Muscle layer of colon (tissue), 2 donors: ENCODE measurements at regions not wholly inside any gene's neighbourhood (a gene's known extent, or its start where the extent isn't known, plus 50 kb on each side); places are given as distances from the start of the nearest gene placed in this dataset.

ENCODE experiments used
- H3K27ac ChIP-seq: one replicate; pipeline ENCODE4 v1.7.0; 2013; ENCODE audit warnings: low read depth, mild to moderate bottlenecking, low read length, moderate library complexity
- H3K27me3 ChIP-seq, 2 donors: one replicate each; pipeline ENCODE4 v1.7.0; 2013; ENCODE audit warnings: low read length in 2 of 2, mild to moderate bottlenecking in 2 of 2; ENCODE audit not compliant: insufficient read depth in 2 of 2, control insufficient read depth in 1 of 2
- H3K36me3 ChIP-seq: one replicate; pipeline ENCODE4 v1.7.0; 2013; ENCODE audit warnings: mild to moderate bottlenecking, low read length; ENCODE audit not compliant: insufficient read depth
- H3K4me1 ChIP-seq: one replicate; pipeline ENCODE4 v1.7.0; 2013; ENCODE audit warnings: mild to moderate bottlenecking, low read length; ENCODE audit not compliant: insufficient read depth
- H3K4me3 ChIP-seq, 2 donors: one replicate each; pipeline ENCODE4 v1.7.0; 2013; ENCODE audit warnings: low read length in 2 of 2, low read depth in 1 of 2, mild to moderate bottlenecking in 1 of 2, moderate library complexity in 1 of 2
- H3K9ac ChIP-seq: one replicate; pipeline ENCODE4 v1.7.0; 2013; ENCODE audit warnings: low read length
- H3K9me3 ChIP-seq: one replicate; pipeline ENCODE4 v1.7.0; 2013; ENCODE audit warnings: mild to moderate bottlenecking, low read length
- donor health status: abdominal sarcoma.
- donor health status: Adenocarcinoma of cecum.

DNA sequence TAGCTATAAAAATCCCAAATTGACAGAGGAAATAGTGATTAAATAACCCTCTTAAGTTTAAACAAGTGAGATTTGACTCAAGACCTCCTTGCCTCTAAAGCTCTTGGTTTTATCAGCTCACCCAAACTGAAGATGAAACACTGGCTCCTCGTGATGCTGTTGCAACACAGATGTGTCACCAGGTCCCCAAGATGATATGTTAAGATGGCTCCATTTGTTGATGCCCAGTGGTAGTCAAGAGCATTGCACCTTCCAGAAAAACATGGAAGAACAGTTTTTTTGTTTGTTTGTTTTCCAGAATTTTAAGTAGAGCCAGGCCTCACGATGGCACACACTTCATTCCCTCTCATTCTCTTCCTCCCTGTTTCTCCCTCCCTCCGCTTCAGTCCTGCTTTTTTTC, 399.8 kb downstream of the TXNL1 start:
- Histone ChIP-seq H3K4me1 (no peaks in the 10 kb centered on the region), H3K9me3 (no peaks in the 10 kb centered on the region), H3K4me3 (no peak overlapping the region), H3K9ac (no peak overlapping the region), H3K36me3 (no peaks in the 10 kb centered on the region), H3K27ac (no peak overlapping the region), H3K27me3 (no peaks in the 10 kb centered on the region)

GRCh38 chr18:56235481-56236013, 402.8 kb downstream of the TXNL1 start:
- H3K9me3 ChIP-seq = no peaks in the 10 kb centered on the region
- H3K27me3 ChIP-seq = no peaks in the 10 kb centered on the region
- no peak overlapping the region for H3K9ac ChIP-seq
- no peaks in the 10 kb centered on the region for H3K36me3 ChIP-seq
- H3K27ac ChIP-seq = no peak overlapping the region
- H3K4me1 ChIP-seq = no peaks in the 10 kb centered on the region
- no peak overlapping the region for H3K4me3 ChIP-seq

DNA sequence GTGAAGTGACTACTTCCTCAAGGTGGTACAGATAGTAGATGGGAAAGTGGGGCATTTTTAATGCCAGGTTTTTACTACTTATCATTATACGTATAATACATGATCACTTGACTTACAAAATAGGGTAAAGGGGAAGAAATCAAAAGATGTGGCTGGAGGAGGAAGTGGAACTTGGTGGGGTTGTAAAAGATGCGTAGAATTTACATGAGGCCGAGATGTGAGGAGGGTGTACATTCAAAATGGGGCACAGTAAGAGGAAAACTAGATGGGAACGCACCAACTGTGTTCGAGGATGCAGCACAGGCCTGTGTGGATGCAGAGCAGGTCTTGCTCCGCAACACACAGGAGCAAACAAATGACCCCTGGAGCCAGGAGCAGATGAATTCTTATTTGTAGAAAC, 403.3 kb downstream of the TXNL1 start:
- no peaks in the 10 kb centered on the region for H3K27me3 ChIP-seq
- no peak overlapping the region for H3K27ac ChIP-seq

DNA sequence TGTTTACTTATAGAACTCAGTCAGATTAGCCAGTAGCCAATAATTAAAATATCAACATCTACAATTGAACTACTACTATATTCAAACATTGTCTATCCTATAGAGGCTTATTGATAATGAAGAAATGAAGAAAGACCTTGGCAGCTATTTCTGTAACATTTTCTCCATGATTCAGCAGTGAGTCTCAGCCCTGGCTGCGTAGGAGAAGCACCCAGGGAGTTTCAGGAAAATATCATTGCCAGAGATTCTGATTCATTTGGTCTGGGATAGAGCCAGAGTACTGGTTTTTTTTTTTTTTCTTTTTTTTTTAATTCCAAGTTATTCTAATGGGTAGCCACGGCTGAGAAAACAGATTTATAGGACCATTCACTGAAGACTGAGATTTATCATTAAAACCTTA, 404.8 kb downstream of the TXNL1 start:
- no peaks in the 10 kb centered on the region for H3K27me3 ChIP-seq
- no peak overlapping the region for H3K27ac ChIP-seq
- H3K4me1 ChIP-seq = no peaks in the 10 kb centered on the region
- no peaks in the 10 kb centered on the region for H3K9me3 ChIP-seq
- no peak overlapping the region for H3K9ac ChIP-seq
- no peak overlapping the region for H3K4me3 ChIP-seq
- no peaks in the 10 kb centered on the region for H3K36me3 ChIP-seq

More for the DNA sequence above, 403.3 kb downstream of the TXNL1 start:
- H3K4me3 ChIP-seq = no peak overlapping the region
- no peaks in the 10 kb centered on the region for H3K4me1 ChIP-seq
- H3K9ac ChIP-seq = no peak overlapping the region
- no peaks in the 10 kb centered on the region for H3K9me3 ChIP-seq
- no peaks in the 10 kb centered on the region for H3K36me3 ChIP-seq

- Histone ChIP-seq H3K36me3 (no peaks in the 10 kb centered on the region), H3K27ac (no peak overlapping the region), H3K4me3 (no peak overlapping the region), H3K9ac (no peak overlapping the region), H3K9me3 (no peaks in the 10 kb centered on the region), H3K4me1 (no peaks in the 10 kb centered on the region), H3K27me3 (no peaks in the 10 kb centered on the region)
Observed at GRCh38 chr18:56226025-56226424, 412.4 kb downstream of the TXNL1 start.

DNA sequence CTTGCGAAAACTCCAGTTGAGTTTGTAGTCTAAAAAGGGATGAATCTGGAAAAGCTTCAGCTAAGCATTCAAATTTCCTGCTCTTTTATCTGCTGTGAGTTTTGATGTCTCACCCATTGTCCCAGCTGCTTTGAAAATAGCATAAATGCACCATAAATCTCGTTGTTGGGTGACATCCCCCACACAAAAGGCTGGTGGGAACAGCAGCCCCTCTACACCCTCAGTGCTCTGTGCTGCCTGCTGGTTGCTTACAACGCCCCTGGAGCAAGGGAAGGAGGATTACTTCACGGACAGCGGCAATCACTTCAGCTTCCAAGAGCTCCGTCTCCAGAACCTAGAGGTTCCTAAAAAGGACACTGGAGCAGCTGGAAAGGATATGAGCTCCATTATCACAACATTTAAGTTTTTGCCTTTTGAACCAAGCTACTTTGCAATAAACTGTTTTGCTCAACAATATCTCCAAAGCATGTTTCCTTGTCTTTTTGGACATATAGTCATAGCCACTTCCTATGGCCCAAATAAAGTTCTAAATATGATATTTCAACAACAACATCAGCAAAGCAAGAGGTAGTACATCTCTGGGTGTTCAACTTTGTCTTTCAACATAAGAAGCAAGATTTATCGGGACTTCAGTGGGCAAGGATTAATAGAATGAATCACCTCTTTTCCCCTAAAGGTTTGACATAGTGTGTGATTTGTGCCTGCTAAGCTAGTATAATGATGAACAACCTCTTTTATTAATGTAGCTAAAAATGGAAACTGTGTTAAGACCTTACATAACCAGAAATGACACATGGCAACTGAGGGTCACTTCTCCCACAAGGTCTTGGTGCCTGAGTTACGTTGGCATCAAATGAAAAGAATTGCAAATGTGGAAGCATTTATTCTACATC, 413.5 kb downstream of the TXNL1 start:
- Histone ChIP-seq H3K4me3 (no peak overlapping the region), H3K9me3 (no peaks in the 10 kb centered on the region), H3K27ac (no peak overlapping the region), H3K36me3 (no peaks in the 10 kb centered on the region), H3K27me3 (no peaks in the 10 kb centered on the region), H3K9ac (no peak overlapping the region), H3K4me1 (no peaks in the 10 kb centered on the region)

DNA sequence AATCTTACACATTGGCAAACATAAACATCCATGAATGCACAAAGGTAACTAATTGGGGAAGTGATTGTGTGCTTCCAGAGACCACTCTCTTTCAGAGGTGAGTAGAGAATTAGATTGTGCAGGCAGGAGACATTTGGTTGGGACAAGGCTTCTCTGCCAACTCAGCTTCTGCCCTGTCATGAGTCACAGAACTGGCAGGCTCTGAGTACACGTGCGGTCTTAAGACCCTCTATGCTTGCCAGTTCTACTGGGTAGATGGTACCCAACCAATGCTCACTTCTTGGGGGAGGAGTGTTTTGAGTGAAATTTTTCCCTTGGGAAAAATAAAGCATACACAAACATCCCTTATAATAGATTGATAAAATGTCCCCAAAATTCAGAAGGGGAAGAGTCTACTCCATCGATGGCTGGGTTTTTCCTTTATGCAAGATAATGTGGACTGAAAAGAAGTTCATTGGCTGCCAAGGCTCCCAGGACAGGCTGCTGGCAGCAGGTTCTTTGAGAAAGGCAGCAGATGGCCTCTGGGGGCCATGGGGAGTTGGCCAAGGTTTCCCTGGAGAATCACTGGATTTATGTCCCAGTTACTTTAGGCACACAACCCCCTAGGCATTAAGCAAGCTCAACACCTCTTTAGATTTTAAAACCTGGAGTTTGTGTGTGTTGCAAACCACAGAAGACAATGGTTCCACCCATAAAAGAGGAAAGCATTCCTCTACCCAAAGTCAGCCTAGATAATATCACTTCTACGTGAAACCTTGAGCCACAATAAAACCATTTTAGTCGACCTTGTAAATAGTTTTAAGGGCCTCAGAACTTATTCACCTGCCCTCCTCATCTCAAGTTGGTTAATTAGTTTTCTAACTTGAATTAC, 417.0 kb downstream of the TXNL1 start:
- Histone ChIP-seq H3K36me3 (no peaks in the 10 kb centered on the region), H3K9ac (no peak overlapping the region), H3K4me1 (no peaks in the 10 kb centered on the region), H3K27ac (no peak overlapping the region), H3K4me3 (no peak overlapping the region), H3K9me3 (no peaks in the 10 kb centered on the region), H3K27me3 (no peaks in the 10 kb centered on the region)

DNA sequence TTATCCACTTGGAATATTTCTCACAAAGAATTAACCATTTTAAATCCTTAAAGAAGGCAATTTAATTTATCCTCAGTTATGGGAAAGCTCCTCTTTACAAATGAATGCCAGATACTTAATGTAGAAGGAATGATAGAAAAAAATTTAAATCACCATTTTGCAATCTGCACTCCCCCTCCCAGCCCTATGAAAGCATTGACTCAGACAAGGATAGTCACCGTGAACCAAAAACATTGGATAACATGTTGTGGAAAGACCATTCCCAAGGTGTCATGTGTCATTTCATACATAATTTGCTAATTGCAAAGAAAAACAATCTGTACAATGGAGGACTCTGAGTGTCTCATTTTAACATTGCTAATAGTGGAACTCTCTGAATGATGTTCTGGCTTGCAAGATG, 421.0 kb downstream of the TXNL1 start:
- H3K9ac ChIP-seq = no peak overlapping the region
- no peaks in the 10 kb centered on the region for H3K4me1 ChIP-seq
- H3K27ac ChIP-seq = no peak overlapping the region
- H3K36me3 ChIP-seq = no peaks in the 10 kb centered on the region
- no peaks in the 10 kb centered on the region for H3K27me3 ChIP-seq
- H3K9me3 ChIP-seq = no peaks in the 10 kb centered on the region
- no peak overlapping the region for H3K4me3 ChIP-seq

DNA sequence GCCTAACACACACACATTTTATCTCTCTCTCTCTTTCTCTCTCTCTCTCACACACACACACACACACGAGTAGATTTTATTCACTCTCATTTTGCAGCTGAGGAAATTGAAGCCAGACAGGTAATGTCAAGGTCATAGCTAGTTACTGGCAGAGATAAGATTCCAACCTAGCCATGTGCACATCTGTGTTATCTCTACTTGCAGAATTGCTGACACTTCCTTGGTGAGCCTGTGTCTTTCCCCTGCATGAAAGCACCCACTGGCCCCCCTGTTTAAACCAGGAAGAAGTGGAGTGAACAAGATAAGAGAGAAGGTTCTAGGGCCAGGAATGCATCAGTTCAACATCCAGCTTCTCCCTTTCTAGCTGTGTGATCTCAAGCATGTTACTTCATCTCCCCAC, 423.7 kb downstream of the TXNL1 start:
- no peaks in the 10 kb centered on the region for H3K4me1 ChIP-seq
- H3K9me3 ChIP-seq = no peaks in the 10 kb centered on the region
- no peaks in the 10 kb centered on the region for H3K36me3 ChIP-seq
- H3K27ac ChIP-seq = no peak overlapping the region
- no peak overlapping the region for H3K9ac ChIP-seq
- no peak overlapping the region for H3K4me3 ChIP-seq
- H3K27me3 ChIP-seq = no peaks in the 10 kb centered on the region

DNA sequence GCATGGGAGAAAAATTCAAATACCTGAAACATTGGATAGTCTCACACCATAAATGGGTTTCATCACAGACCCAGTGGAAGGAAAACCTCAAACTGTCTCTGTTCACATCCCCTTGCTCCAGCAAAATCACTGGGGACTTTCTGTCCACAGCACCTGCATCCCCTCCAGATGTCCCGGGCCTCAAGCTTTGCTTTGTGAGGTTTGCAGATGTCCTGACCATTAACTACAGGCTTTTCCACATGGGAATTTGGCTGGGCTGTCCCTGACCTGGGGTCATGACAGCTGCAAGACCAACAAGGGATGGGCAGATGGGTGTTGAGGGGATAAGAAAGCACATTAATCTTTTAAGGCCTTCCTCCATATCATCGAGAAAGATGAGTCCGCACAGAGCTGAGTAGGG, 427.9 kb downstream of the TXNL1 start:
- H3K4me1 ChIP-seq = no peaks in the 10 kb centered on the region
- no peaks in the 10 kb centered on the region for H3K27me3 ChIP-seq
- H3K9me3 ChIP-seq = no peaks in the 10 kb centered on the region
- no peak overlapping the region for H3K9ac ChIP-seq
- no peaks in the 10 kb centered on the region for H3K36me3 ChIP-seq
- no peak overlapping the region for H3K27ac ChIP-seq
- H3K4me3 ChIP-seq = no peak overlapping the region

- Histone ChIP-seq H3K4me1 (no peaks in the 10 kb centered on the region), H3K9ac (no peak overlapping the region), H3K27me3 (no peaks in the 10 kb centered on the region), H3K9me3 (no peaks in the 10 kb centered on the region), H3K27ac (no peak overlapping the region), H3K36me3 (no peaks in the 10 kb centered on the region), H3K4me3 (no peak overlapping the region)
Observed at GRCh38 chr18:56207989-56208388, 430.4 kb downstream of the TXNL1 start.
